Panc1 (cell line): ENCODE measurements at regions not wholly inside any gene's neighbourhood (a gene's known extent, or its start where the extent isn't known, plus 50 kb on each side); places are given as distances from the start of the nearest gene placed in this dataset.

ENCODE experiments used
- TF ChIP-seq, protein P1 (sequence below): fragments of 450-650 bp; IDR thresholded peaks from 2 replicates; pipeline ENCODE4 v1.5.1; 2017; ENCODE audit warnings: mild to moderate bottlenecking
- TF ChIP-seq, protein P2 (sequence below), 2 experiments: IDR thresholded peaks; 2 replicates each; pipeline ENCODE4 v1.6.1; 2011 to 2012; ENCODE audit warnings: low read depth in 2 of 2, control low read depth in 1 of 2, low read length in 1 of 2, mild to moderate bottlenecking in 1 of 2, moderate library complexity in 1 of 2; ENCODE audit not compliant: insufficient read depth in 1 of 2

DNA sequence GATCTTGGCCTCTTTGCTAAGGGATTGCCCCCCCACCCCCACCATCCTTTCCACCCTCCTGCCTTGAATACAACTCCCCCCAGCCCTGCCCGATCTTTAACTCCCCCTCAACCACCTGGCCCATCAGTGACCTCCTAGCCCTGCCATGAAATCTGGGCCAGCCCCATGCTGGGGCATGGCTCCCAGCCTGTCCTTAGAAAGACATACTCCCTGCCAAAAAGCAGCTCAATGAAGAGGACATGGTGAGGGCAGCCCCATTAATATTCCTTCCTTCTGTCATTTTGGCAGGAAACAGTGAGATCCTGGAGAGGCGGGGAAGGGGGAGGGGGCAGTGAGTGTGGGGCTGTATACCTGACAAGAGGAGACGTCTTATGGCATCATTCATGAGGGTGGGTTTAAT lies 66.8 kb upstream of the DISP3 start:
- TF ChIP-seq, protein P1, sequence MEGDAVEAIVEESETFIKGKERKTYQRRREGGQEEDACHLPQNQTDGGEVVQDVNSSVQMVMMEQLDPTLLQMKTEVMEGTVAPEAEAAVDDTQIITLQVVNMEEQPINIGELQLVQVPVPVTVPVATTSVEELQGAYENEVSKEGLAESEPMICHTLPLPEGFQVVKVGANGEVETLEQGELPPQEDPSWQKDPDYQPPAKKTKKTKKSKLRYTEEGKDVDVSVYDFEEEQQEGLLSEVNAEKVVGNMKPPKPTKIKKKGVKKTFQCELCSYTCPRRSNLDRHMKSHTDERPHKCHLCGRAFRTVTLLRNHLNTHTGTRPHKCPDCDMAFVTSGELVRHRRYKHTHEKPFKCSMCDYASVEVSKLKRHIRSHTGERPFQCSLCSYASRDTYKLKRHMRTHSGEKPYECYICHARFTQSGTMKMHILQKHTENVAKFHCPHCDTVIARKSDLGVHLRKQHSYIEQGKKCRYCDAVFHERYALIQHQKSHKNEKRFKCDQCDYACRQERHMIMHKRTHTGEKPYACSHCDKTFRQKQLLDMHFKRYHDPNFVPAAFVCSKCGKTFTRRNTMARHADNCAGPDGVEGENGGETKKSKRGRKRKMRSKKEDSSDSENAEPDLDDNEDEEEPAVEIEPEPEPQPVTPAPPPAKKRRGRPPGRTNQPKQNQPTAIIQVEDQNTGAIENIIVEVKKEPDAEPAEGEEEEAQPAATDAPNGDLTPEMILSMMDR, result no peak
- TF ChIP-seq, protein P2, sequence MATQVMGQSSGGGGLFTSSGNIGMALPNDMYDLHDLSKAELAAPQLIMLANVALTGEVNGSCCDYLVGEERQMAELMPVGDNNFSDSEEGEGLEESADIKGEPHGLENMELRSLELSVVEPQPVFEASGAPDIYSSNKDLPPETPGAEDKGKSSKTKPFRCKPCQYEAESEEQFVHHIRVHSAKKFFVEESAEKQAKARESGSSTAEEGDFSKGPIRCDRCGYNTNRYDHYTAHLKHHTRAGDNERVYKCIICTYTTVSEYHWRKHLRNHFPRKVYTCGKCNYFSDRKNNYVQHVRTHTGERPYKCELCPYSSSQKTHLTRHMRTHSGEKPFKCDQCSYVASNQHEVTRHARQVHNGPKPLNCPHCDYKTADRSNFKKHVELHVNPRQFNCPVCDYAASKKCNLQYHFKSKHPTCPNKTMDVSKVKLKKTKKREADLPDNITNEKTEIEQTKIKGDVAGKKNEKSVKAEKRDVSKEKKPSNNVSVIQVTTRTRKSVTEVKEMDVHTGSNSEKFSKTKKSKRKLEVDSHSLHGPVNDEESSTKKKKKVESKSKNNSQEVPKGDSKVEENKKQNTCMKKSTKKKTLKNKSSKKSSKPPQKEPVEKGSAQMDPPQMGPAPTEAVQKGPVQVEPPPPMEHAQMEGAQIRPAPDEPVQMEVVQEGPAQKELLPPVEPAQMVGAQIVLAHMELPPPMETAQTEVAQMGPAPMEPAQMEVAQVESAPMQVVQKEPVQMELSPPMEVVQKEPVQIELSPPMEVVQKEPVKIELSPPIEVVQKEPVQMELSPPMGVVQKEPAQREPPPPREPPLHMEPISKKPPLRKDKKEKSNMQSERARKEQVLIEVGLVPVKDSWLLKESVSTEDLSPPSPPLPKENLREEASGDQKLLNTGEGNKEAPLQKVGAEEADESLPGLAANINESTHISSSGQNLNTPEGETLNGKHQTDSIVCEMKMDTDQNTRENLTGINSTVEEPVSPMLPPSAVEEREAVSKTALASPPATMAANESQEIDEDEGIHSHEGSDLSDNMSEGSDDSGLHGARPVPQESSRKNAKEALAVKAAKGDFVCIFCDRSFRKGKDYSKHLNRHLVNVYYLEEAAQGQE (IDR thresholded peaks at IDR 0.05; ENCODE audit: insufficient read depth in 1 of 2, low read depth in 2 of 2, low read length in 1 of 2), result no peak
